NCI-H446 (cell line): ENCODE measurements at regions not wholly inside any gene's neighbourhood (a gene's known extent, or its start where the extent isn't known, plus 50 kb on each side); places are given as distances from the start of the nearest gene placed in this dataset.

Source experiments
- DNase-seq, 2 experiments: peaks; one replicate each; lab custom pipeline; 2025; lab: John Stamatoyannopoulos, UW

DNA sequence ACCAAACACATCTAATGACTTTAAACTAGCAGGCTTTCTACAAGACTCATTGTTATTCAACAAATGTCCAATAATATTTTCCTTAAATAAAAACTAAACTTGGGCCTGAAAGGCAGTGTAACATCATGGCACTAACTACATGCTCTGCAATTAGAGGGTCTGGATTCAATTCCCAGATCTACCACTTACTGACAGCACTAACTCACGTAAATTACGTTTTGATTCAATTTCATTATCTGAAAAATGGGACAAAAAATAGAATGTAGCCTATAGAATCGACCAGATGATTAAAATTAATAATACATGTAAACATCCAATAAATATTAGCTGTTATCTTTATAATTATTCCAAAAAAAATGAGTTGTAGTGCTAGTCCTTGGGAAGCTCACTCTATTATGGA, 98.0 kb upstream of the DDX18 start:
- no peak for DNase-seq

DNA sequence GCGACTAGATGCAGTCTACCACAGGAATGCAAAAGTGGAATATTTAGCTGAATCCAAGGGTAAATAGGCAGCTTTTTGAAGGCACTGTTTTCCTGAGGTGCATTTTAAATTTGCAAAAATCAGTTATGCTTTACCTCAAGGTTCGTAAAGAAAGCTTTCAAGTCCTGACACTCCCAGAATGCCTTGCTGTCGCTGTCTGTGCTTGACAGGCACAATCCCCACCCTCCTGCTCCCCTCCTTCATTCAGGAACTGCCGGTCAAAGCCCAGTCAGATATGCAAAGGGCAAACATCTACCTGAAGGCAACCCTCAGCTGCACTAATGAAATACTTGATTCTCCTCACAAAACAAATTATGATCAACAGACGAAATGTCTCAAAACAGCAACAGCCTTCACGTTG, 97.4 kb upstream of the DDX18 start:
- no peak for DNase-seq

DNA sequence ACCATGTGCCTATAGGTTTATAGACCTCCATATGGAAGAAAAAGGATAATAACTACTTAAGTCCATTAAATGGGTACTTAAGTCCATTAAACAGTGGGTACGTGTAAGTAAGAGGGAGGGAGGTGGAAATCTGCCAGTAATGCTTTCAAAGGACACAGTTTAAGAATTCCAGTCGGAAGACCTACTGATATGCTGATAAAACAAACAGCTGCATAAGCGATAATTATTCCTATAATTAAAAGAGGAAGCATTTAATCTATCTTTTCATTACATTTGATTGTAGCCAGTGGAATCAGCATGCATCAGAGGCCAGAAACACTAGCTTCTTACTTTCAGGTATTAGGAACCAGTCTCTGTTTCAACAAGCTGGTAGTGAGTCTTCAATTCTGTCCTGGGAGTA, 96.4 kb upstream of the DDX18 start:
- no peak for DNase-seq

DNA sequence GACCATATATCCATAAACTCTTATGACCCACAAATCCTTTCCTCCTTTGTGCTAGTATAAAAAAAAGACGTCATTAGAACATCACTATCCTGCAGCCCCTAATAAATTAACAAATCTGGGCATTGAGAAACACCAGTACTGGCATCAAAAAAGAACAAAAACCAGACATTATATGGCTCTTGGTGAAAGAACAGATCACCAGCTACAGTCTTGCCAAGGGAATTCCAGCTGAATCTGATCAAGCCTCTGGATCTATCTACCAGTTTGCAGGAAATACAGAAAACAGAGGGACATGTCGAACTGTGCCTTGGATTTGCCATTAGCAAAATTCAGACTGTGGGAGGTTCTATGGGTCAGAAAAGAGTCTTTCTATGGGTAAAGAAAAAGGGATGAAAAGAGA, 93.7 kb upstream of the DDX18 start:
- no peak for DNase-seq

DNA sequence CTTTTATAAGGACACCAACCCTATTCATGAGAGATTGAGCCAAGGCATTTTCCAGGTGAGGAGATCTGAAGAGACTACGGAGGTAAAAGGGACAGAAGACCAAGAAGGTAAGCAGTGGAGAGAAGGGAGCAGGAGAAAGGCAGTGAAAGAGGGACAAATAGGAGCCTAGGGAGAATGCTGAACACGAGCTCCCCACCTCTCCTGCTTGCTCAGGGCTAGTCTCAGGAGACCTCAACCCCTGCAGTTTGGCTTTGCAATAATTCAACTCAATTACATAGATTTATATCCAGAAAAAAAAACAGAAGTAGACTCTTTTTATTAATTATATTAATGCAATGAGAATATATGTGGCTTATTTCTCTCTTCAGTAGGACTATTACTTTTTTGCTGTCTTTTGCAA, 91.0 kb upstream of the DDX18 start:
- DNase-seq = no peak

DNA sequence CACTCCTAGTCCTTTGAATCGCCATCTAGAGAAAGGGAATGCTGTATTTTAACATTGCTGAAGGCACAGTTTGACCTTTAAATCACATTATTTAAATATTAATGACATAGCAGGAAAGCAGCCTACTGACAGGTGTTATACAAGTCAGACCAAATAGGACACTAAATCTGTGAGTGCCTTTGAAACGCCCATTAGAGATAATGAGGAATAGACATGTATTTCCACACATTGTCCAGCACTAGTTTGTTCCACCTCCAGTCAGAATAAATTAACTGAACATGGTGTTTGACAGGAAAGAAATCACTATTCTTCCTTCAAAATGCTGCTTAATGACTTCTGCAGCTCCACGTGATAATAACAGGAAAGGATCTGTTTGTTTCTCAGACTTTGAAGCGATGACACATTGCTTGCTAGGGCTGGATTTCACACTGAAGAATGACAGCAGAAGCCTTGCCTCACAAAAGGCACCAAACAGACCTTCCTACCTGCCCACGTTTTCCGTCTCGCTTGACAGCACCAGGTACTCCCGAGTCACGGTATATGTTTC, 90.5 kb upstream of the DDX18 start:
- DNase-seq = no peak

DNA sequence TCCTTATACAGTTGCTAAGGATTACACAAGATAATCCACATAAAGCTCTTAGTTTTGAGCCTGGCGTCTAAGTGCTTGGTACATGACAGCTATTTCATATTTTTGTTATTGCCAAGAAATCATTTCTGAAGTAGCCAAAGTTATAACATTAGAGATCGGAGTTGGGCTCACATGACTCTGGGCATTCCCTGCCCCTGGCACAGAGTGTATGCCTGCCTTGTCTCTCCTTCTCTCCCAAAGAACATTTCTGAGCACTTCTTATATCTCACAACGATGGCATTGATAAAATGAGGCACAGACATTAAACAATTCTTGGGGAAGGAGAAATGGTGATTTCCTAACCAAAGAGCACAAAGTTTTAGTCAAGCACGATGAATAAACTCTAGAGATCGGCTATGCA, 87.7 kb upstream of the DDX18 start:
- DNase-seq = no peak

DNA sequence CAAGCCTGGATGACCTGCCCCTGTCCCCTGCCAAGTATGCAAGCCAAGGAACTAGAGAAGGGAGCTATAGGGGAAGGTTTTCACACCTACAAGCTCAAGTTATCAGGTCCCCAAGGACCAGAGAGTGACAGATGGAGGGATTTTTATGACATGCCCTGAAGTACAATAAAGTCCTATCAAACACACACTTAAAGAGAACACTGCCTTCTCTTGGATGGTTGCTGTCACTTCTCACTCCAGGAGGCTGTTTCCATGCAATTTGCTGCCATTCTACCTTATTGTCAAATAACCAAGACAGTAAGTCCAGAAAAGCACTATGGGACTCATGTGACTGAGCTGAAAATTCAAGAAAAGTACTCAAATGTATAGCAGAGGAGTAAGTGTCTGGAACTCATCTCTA, 76.6 kb upstream of the DDX18 start:
- no peak for DNase-seq

DNA sequence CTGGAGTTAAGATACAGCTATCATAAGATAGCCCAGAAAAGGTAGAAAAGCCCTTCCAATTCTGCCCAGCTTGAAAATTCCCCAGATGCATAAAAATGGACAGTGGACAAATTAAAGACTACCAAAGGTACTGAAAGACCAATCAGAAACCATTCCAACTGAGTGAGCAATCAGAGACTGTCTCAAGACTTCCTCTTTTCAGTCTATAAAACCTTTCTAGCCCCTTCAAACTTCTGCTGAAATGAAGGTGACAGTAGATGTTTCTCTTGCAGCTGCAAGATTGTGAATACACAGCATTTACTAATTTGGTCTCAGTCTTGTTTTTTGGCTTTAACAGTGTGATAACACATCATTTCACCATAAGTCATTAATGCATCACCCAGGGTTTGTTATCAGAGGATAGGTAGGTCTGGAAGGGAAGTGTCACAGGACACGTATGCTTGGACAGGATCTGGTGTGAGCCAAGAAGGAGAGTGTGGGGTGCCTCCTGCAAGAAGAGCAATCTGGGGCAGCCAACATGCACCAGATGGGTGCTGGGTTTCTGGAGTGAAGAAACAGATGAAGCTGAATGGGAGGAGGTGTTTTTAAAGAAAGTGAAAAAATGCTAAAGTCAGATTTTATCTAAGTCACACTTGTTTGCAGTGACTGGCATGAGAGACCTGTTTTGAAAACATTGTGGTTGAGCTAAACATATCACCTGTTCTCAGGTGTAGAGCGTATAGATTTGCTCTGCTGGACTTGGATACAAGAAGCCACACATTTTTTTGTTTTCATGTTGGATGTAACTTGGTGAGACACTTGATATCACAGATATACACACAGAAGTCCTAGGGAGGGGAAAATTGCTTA, 75.3 kb upstream of the DDX18 start:
- no peak for DNase-seq

DNA sequence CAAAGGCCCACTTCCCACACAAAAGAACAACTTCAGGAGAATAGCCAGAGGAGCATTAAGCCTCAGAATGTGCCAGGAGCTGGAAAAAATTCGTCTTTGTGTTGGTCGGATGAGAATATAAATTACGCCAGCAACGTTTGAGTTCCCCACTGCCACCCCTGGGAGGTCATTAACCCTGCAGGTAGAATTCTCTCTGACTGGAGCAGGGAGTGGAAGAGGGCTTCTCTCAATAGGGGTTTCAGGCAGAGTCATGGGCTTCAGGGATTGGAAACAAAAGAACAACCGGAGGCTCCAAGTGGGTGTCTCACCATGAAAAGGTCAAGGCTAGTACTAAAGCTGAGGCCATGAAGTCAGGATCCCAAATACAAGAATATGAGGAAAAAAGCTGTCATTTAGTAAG, 69.0 kb upstream of the DDX18 start:
- no peak for DNase-seq

DNA sequence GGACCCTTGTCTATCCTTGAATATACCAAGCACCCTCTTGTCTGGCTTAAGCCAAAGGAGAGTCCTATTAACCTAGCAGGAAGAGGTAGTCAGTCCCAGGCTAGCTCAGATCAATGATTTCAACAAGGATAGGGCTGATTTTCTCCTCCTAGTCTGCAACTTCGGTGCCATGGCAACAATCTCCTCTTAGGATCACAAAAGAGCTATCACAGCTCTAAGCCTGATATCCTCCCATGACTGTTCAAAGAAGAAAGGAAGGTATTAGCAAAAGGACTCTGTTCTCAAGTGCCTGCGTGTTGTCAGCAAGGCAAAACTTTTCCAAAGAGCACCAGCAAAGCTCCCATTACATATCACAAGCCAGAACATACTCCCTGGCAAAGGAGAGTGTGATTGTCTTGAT, 58.7 kb upstream of the DDX18 start:
- no peak for DNase-seq

DNA sequence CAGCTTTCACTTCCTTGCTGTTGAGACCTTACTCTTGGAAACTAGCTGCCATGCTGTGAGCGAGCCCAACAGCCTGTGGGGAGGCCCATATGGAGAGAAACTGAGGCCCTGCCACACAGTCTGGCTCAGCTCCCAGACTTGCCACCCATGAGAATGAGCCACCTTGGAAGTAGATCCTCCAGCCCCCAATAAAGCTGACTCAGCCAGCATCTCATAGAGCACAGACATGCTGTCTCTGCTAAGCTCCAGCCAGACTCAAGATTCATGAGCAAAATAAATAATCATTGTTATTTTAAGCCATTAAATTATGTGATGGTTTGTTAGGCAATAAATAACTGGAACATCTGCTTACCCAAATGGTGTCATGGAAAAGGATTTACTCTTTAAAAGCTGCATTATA, 53.6 kb upstream of the DDX18 start:
- peak in 1 of 2 experiments; percentile 18 for DNase-seq

DNA sequence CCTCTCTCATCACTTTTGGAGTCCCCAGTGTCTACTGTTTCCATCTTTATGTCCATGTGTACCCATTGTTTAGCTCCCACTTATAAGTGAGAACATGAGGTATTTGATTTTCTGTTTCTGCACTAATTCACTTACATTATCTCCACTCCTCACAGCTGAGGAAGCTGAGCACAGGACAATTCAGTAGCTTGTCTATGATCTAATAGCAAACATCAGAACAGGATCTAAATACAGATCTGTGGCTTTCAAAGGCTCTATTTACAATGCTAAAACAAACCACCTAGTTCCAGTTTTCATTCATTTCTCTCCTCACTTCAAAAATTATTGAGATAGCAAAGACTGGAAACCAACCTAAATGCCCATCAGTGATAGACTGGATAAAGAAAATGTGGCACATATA, 52.0 kb upstream of the DDX18 start:
- no peak for DNase-seq

DNA sequence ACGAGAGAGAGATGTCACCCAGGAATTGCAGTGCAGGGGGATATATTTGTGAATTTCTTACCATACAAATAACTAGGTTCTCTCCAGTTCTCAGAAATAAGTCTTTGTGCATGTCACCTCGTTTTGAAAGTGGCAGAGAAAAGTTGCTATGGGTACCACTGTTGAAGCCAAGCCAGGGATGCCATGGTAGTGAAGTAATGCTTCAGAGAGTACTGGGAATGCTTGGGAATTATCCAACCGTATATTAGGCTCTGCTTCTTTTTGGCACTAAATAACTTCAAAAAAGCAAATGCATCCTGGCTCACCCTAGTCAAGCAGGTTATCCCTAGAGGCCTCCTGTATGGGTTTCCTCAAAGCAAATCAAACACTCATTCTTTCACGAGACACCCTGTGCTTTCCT, 50.7 kb upstream of the DDX18 start:
- peak in 1 of 2 experiments; percentile 42 for DNase-seq
